Endothelial cell of umbilical vein (primary cell): ENCODE measurements at regions not wholly inside any gene's neighbourhood (a gene's known extent, or its start where the extent isn't known, plus 50 kb on each side); places are given as distances from the start of the nearest gene placed in this dataset.

Experiments used
- BruUV-seq: library from RNA; stranded (reverse); fragments of 400-500 nt; replicated peaks from 2 replicates; lab custom pipeline; 2021; lab: Mats Ljungman, UMichigan
- CTCF ChIA-PET: fragments of 300-600, 350-600 bp; sonication (Branson Sonifier 250); formaldehyde crosslinking; loops from one replicate; lab custom pipeline; 2021; ENCODE audit warnings: antibody characterized with exemption, inconsistent platforms; lab: Charles Lee
- POLR2A ChIA-PET: fragments of 300-600, 350-600 bp; sonication (Branson Sonifier 250); formaldehyde crosslinking; loops from one replicate; lab custom pipeline; 2021; ENCODE audit warnings: antibody characterized with exemption, inconsistent platforms; lab: Charles Lee
- DNase-seq: peaks from one replicate; pipeline ENCODE4 v3.0.0-alpha.2; 2011; ENCODE audit warnings: low read depth, low spot score
- FAIRE-seq: peaks from 2 replicates; lab custom pipeline; 2011; peaks lifted over from hg19 to GRCh38; lab: Jason Lieb, UNC
- H2AFZ ChIP-seq: 2 replicates; pipeline ENCODE4 v1.6.0; 2012; ENCODE audit warnings: low read depth, low read length, control low read depth, inconsistent platforms
- H3K27ac ChIP-seq: 2 replicates; pipeline ENCODE4 v1.5.1; 2011; ENCODE audit warnings: low read depth, mild to moderate bottlenecking, control low read depth, low read length, moderate library complexity; ENCODE audit not compliant: insufficient read depth
- H3K27me3 ChIP-seq, 2 experiments: 2 replicates each; pipeline versions ENCODE4 v1.6.0 to v1.6.1; 2011; ENCODE audit warnings: low read length in 2 of 2, mixed read lengths in 1 of 2; ENCODE audit not compliant: control insufficient read depth in 2 of 2, insufficient read depth in 2 of 2
- H3K36me3 ChIP-seq, 2 experiments: 2 replicates in 1 of 2; 3 replicates in 1 of 2; pipeline ENCODE4 v1.5.1; 2011; ENCODE audit warnings: low read length in 2 of 2, mild to moderate bottlenecking in 1 of 2, moderate library complexity in 1 of 2; ENCODE audit not compliant: control insufficient read depth in 2 of 2, insufficient read depth in 2 of 2; ENCODE audit errors: extremely low read depth in 1 of 2
- H3K4me1 ChIP-seq: 3 replicates; pipeline ENCODE4 v1.5.1; 2011; ENCODE audit warnings: mild to moderate bottlenecking, low read length; ENCODE audit not compliant: control insufficient read depth, insufficient read depth; ENCODE audit errors: extremely low read depth
- H3K4me2 ChIP-seq: 2 replicates; pipeline ENCODE4 v1.6.1; 2011; ENCODE audit warnings: low read length, control low read depth, mixed read lengths; ENCODE audit not compliant: insufficient read depth
- H3K4me3 ChIP-seq, 3 experiments: fragments of 200-600 bp in 1 of 3; sonication (generic), shearing (Covaris generic) in 1 of 3; replicated peaks in 1 of 3; 2 replicates each; pipeline ENCODE4 v1.5.1; 2011 to 2016; ENCODE audit warnings: control low read depth in 3 of 3, low read length in 3 of 3, mild to moderate bottlenecking in 2 of 3, inconsistent platforms in 1 of 3, low read depth in 1 of 3, moderate library complexity in 1 of 3; ENCODE audit not compliant: insufficient read depth in 1 of 3
- H3K79me2 ChIP-seq: 2 replicates; pipeline ENCODE4 v1.6.0; 2012; ENCODE audit warnings: low read length, inconsistent platforms; ENCODE audit not compliant: control insufficient read depth, insufficient read depth
- H3K9ac ChIP-seq: replicated peaks from 2 replicates; pipeline ENCODE3; 2011; ENCODE audit warnings: low read length, control low read depth; ENCODE audit not compliant: insufficient read depth; ENCODE audit errors: extremely low read depth
- H3K9me1 ChIP-seq: replicated peaks from 3 replicates; pipeline ENCODE4 v1.6.0; 2011; ENCODE audit warnings: mild to moderate bottlenecking, low read length; ENCODE audit not compliant: control insufficient read depth, insufficient read depth; ENCODE audit errors: extremely low read depth
- H3K9me3 ChIP-seq: replicated peaks from 2 replicates; pipeline ENCODE4 v1.5.1; 2012; ENCODE audit warnings: low read length, inconsistent platforms; ENCODE audit not compliant: control insufficient read depth, insufficient read depth
- H4K20me1 ChIP-seq: replicated peaks from 2 replicates; pipeline ENCODE3; 2011; ENCODE audit warnings: mild to moderate bottlenecking, low read length; ENCODE audit not compliant: control insufficient read depth, insufficient read depth; ENCODE audit errors: extremely low read depth
- CTCF ChIP-seq, 2 donors: IDR thresholded peaks; 1 replicate in 1 of 2; 2 replicates in 1 of 2; pipeline ENCODE4 v1.5.1; 2011; ENCODE audit warnings: low read length in 2 of 2, mild to moderate bottlenecking in 2 of 2, moderate library complexity in 2 of 2, control low read depth in 1 of 2, inconsistent platforms in 1 of 2, low read depth in 1 of 2; ENCODE audit not compliant: insufficient read depth in 1 of 2; ENCODE audit errors: extremely low read depth in 1 of 2
- EZH2 ChIP-seq: IDR thresholded peaks from 2 replicates; pipeline ENCODE4 v1.6.1; 2012; ENCODE audit warnings: borderline replicate concordance, low read depth, mild to moderate bottlenecking, moderate library complexity, low read length, inconsistent platforms; ENCODE audit not compliant: severe bottlenecking
- FOS ChIP-seq: IDR thresholded peaks from 2 replicates; pipeline ENCODE4 v1.6.1; 2011; ENCODE audit warnings: mild to moderate bottlenecking, low read length, moderate library complexity, borderline replicate concordance; ENCODE audit not compliant: insufficient read depth
- GATA2 ChIP-seq: IDR thresholded peaks from 2 replicates; pipeline ENCODE4 v1.7.0; 2011; ENCODE audit warnings: low read depth, mild to moderate bottlenecking, moderate library complexity, mixed read lengths, low read length; ENCODE audit not compliant: insufficient read length, insufficient read depth
- JUN ChIP-seq: IDR thresholded peaks from 2 replicates; pipeline ENCODE4 v1.6.1; 2011; ENCODE audit warnings: borderline replicate concordance, low read depth; ENCODE audit not compliant: insufficient read length, insufficient read depth
- MYC ChIP-seq: IDR thresholded peaks from one replicate; pipeline ENCODE4 v1.6.1; 2011; ENCODE audit warnings: mild to moderate bottlenecking, low read depth, low read length
- POLR2A ChIP-seq: IDR thresholded peaks from 2 replicates; pipeline ENCODE4 v1.6.1; 2012; ENCODE audit warnings: low read depth, mild to moderate bottlenecking, control low read depth, low read length
- POLR2AphosphoS5 ChIP-seq: IDR thresholded peaks from 2 replicates; pipeline ENCODE4 v1.6.1; 2012; ENCODE audit warnings: low read depth, mild to moderate bottlenecking, control low read depth, low read length, moderate library complexity; ENCODE audit not compliant: insufficient read depth
- dilution Hi-C: fragments of 300-500 bp; cut with MboI; formaldehyde crosslinking; loops from one replicate; pipeline ENCODE4 v1.15.0; 2019; ENCODE audit warnings: low sequenced_read_pairs; ENCODE audit not compliant: extremely low pct_ligation_motif_present
- intact Hi-C: fragments of 100-400 bp; cut with micrococcal nuclease; formaldehyde crosslinking; loops from one replicate; pipeline ENCODE4 v1.10.0; 2022
- TF ChIP-seq, protein P1 (sequence below): IDR thresholded peaks from 2 replicates; pipeline ENCODE4 v1.6.1; 2011; ENCODE audit not compliant: insufficient read depth, insufficient read length

GRCh38 chr10:61163403-61163802 lies 219.4 kb upstream of the RHOBTB1 start:
- DNase-seq (no peak), FAIRE-seq (no peak)
- Histone ChIP-seq H3K9me3 (no peaks in the 10 kb centered on the region), H4K20me1 (no peaks in the 10 kb centered on the region), H3K27me3 (no peaks in the 10 kb centered on the region), H3K9me1 (no peaks in the 10 kb centered on the region), H3K27ac (no peak overlapping the region), H3K4me2 (no peak overlapping the region), H3K4me1 (no peaks in the 10 kb centered on the region), H3K4me3 (no peak overlapping the region), H3K36me3 (no peaks in the 10 kb centered on the region), H3K79me2 (no peaks in the 10 kb centered on the region), H2AFZ (no peak overlapping the region), H3K9ac (no peak overlapping the region)
- dilution Hi-C loops, result no loop called here
- no TSS peak for BruUV-seq
- TF ChIP-seq EZH2 (no peak), JUN (no peak), CTCF (IDR thresholded peaks at IDR 0.05; ENCODE audit: extremely low read depth in 1 of 2, insufficient read depth in 1 of 2, low read depth in 1 of 2, low read length in 2 of 2) (no peak), POLR2AphosphoS5 (no peak), GATA2 (no peak), MYC (no peak), POLR2A (no peak), FOS (no peak)
- TF ChIP-seq, protein P1, sequence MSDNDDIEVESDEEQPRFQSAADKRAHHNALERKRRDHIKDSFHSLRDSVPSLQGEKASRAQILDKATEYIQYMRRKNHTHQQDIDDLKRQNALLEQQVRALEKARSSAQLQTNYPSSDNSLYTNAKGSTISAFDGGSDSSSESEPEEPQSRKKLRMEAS, result no peak
- intact Hi-C loops, result no loop called here
- POLR2A ChIA-PET, result no interaction called here
- CTCF ChIA-PET, result interaction anchor here (1.3 to 1.4 kb wide), 2 partner anchors 71 to 347 kb away, joined by 3 read pairs; no protein-coding TSS in a partner anchor
